ENCODE measurements at regions not wholly inside any gene's neighbourhood (a gene's known extent, or its start where the extent isn't known, plus 50 kb on each side); places are given as distances from the start of the nearest gene placed in this dataset.

DNA sequence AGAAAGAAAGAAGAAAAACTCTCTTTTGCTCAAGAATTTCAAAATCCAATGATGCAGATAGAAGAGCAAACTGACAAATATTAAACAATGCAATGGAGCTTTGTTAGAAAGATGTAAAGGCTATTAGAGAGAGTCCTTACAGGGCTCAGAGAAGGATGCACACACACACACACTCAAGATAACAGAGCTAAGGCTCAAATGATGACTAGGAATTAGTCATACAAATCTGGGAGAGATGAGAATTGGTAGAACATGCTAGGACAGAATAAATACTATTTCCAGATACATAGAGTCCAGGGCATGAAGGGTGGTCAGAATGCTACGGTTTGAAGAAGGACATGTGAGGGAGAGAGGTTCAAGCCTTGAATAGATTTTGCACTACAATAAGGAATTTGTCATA is 650.1 kb upstream of the MDGA2 start:
- TF ChIP-seq, protein P1, sequence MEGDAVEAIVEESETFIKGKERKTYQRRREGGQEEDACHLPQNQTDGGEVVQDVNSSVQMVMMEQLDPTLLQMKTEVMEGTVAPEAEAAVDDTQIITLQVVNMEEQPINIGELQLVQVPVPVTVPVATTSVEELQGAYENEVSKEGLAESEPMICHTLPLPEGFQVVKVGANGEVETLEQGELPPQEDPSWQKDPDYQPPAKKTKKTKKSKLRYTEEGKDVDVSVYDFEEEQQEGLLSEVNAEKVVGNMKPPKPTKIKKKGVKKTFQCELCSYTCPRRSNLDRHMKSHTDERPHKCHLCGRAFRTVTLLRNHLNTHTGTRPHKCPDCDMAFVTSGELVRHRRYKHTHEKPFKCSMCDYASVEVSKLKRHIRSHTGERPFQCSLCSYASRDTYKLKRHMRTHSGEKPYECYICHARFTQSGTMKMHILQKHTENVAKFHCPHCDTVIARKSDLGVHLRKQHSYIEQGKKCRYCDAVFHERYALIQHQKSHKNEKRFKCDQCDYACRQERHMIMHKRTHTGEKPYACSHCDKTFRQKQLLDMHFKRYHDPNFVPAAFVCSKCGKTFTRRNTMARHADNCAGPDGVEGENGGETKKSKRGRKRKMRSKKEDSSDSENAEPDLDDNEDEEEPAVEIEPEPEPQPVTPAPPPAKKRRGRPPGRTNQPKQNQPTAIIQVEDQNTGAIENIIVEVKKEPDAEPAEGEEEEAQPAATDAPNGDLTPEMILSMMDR (IDR thresholded peaks at IDR 0.05) = no peak
- no peak for TF ChIP-seq POLR2A (IDR thresholded peaks at IDR 0.05)

Data from ovary (tissue), 3 donors.